H9 (cell line): ENCODE measurements at regions not wholly inside any gene's neighbourhood (a gene's known extent, or its start where the extent isn't known, plus 50 kb on each side); places are given as distances from the start of the nearest gene placed in this dataset.

Source experiments
- DNase-seq: peaks from one replicate; pipeline ENCODE4 v3.0.0-alpha.2; 2017
- H2AFZ ChIP-seq: one replicate; pipeline ENCODE4 v1.6.1; 2013; ENCODE audit warnings: mild to moderate bottlenecking, low read length, control low read depth, moderate library complexity
- H2AK5ac ChIP-seq: 2 replicates; pipeline ENCODE4 v1.6.1; 2013; ENCODE audit warnings: low read length, control low read depth, mixed read lengths; ENCODE audit not compliant: insufficient read length
- H2BK120ac ChIP-seq: one replicate; pipeline ENCODE4 v1.6.1; 2013; ENCODE audit warnings: low read depth, mild to moderate bottlenecking, low read length, control low read depth, inconsistent platforms; ENCODE audit not compliant: poor library complexity, severe bottlenecking
- H2BK12ac ChIP-seq: 2 replicates; pipeline ENCODE4 v1.6.1; 2013; ENCODE audit warnings: low read length, control low read depth, mixed read lengths, low read depth; ENCODE audit not compliant: insufficient read length
- H2BK15ac ChIP-seq: 2 replicates; pipeline ENCODE4 v1.6.1; 2013; ENCODE audit warnings: low read depth, low read length, control low read depth
- H2BK20ac ChIP-seq: one replicate; pipeline ENCODE4 v1.6.1; 2013; ENCODE audit warnings: low read depth, mild to moderate bottlenecking, low read length, control low read depth, inconsistent platforms; ENCODE audit not compliant: poor library complexity, severe bottlenecking
- H2BK5ac ChIP-seq: 2 replicates; pipeline ENCODE4 v1.6.1; 2013; ENCODE audit warnings: low read length, control low read depth, mixed read lengths; ENCODE audit not compliant: insufficient read length
- H3K14ac ChIP-seq: 2 replicates; pipeline ENCODE4 v1.6.1; 2013; ENCODE audit warnings: low read length, control low read depth; ENCODE audit not compliant: insufficient read depth
- H3K18ac ChIP-seq: 2 replicates; pipeline ENCODE4 v1.6.1; 2013; ENCODE audit warnings: low read depth, mild to moderate bottlenecking, mixed read lengths, low read length, control low read depth; ENCODE audit not compliant: insufficient read length
- H3K23ac ChIP-seq: 2 replicates; pipeline ENCODE4 v1.6.1; 2013; ENCODE audit warnings: low read length, control low read depth, mixed read lengths, low read depth; ENCODE audit not compliant: insufficient read length
- H3K23me2 ChIP-seq: 2 replicates; pipeline ENCODE4 v1.6.1; 2013; ENCODE audit warnings: low read depth, mild to moderate bottlenecking, mixed read lengths, low read length, control low read depth; ENCODE audit not compliant: insufficient read length, poor library complexity, severe bottlenecking
- H3K27ac ChIP-seq: 2 replicates; pipeline ENCODE4 v1.5.1; 2013; ENCODE audit warnings: low read length, control low read depth, mixed read lengths, low read depth; ENCODE audit not compliant: insufficient read length
- H3K27me3 ChIP-seq: 2 replicates; pipeline ENCODE4 v1.6.1; 2013; ENCODE audit warnings: low read length, control low read depth, inconsistent platforms; ENCODE audit not compliant: insufficient read depth
- H3K4ac ChIP-seq: 2 replicates; pipeline ENCODE4 v1.6.1; 2013; ENCODE audit warnings: low read depth, mild to moderate bottlenecking, control low read depth, inconsistent platforms, low read length, moderate library complexity
- H3K4me1 ChIP-seq: 2 replicates; pipeline ENCODE4 v1.6.1; 2013; ENCODE audit warnings: low read length, control low read depth, inconsistent platforms; ENCODE audit not compliant: insufficient read depth
- H3K4me2 ChIP-seq: 2 replicates; pipeline ENCODE4 v1.6.1; 2013; ENCODE audit warnings: low read length, control low read depth, mixed read lengths; ENCODE audit not compliant: insufficient read length, insufficient read depth
- H3K56ac ChIP-seq: 2 replicates; pipeline ENCODE4 v1.6.1; 2013; ENCODE audit warnings: low read depth, mild to moderate bottlenecking, mixed read lengths, low read length, control low read depth; ENCODE audit not compliant: insufficient read length
- H3K79me1 ChIP-seq: 2 replicates; pipeline ENCODE4 v1.6.1; 2013; ENCODE audit warnings: low read depth, mild to moderate bottlenecking, moderate library complexity, low read length, control low read depth, inconsistent platforms; ENCODE audit not compliant: insufficient read depth, poor library complexity, severe bottlenecking
- H3K79me2 ChIP-seq: 2 replicates; pipeline ENCODE4 v1.6.1; 2013; ENCODE audit warnings: low read length, control low read depth, inconsistent platforms; ENCODE audit not compliant: insufficient read depth
- H3K9ac ChIP-seq: 2 replicates; pipeline ENCODE4 v1.6.1; 2013; ENCODE audit warnings: low read length, control low read depth, mixed read lengths; ENCODE audit not compliant: insufficient read length; ENCODE audit errors: extremely low read depth
- H3K9me3 ChIP-seq: one replicate; pipeline ENCODE4 v1.6.1; 2013; ENCODE audit warnings: low read depth, low read length, inconsistent platforms; ENCODE audit not compliant: control insufficient read depth
- H3T11ph ChIP-seq: one replicate; pipeline ENCODE4 v1.6.1; 2013; ENCODE audit warnings: mild to moderate bottlenecking, low read length, control low read depth, inconsistent platforms
- H4K20me1 ChIP-seq: one replicate; pipeline ENCODE4 v1.6.1; 2013; ENCODE audit not compliant: control insufficient read depth, insufficient read length, insufficient read depth
- H4K5ac ChIP-seq: 2 replicates; pipeline ENCODE4 v1.6.1; 2013; ENCODE audit warnings: low read depth, mild to moderate bottlenecking, mixed read lengths, low read length, control low read depth; ENCODE audit not compliant: insufficient read length
- H4K8ac ChIP-seq: replicated peaks from 2 replicates; pipeline ENCODE4 v1.6.1; 2013; ENCODE audit warnings: low read length, control low read depth, mixed read lengths, low read depth; ENCODE audit not compliant: insufficient read length
- H4K91ac ChIP-seq: 2 replicates; pipeline ENCODE4 v1.6.1; 2013; ENCODE audit warnings: low read depth, mild to moderate bottlenecking, moderate library complexity, mixed read lengths, low read length, control low read depth; ENCODE audit not compliant: insufficient read length
- H3K27ac Mint-ChIP-seq, 3 experiments: 2 replicates in 2 of 3; 3 replicates in 1 of 3; pipeline ENCODE4 v1.8.0; 2020 to 2021; ENCODE audit warnings: mixed read lengths in 3 of 3, mild to moderate bottlenecking in 1 of 3, moderate library complexity in 1 of 3
- H3K27me3 Mint-ChIP-seq: 2 replicates; pipeline ENCODE4 v1.8.0; 2021; ENCODE audit warnings: low read depth, mild to moderate bottlenecking, moderate library complexity, mixed read lengths
- H3K36me3 Mint-ChIP-seq, 3 experiments: 2 replicates in 2 of 3; 3 replicates in 1 of 3; pipeline ENCODE4 v1.8.0; 2020 to 2021; ENCODE audit warnings: low read depth in 3 of 3, mixed read lengths in 3 of 3; ENCODE audit not compliant: insufficient read depth in 1 of 3
- H3K4me1 Mint-ChIP-seq, 2 experiments: 2 replicates each; pipeline ENCODE4 v1.8.0; 2020; ENCODE audit warnings: mixed read lengths in 2 of 2
- H3K4me3 Mint-ChIP-seq, 2 experiments: 2 replicates in 1 of 2; 3 replicates in 1 of 2; pipeline ENCODE4 v1.8.0; 2020 to 2021; ENCODE audit warnings: mild to moderate bottlenecking in 2 of 2, mixed read lengths in 2 of 2, moderate library complexity in 1 of 2
- H3K9me3 Mint-ChIP-seq, 2 experiments: 2 replicates in 1 of 2; 3 replicates in 1 of 2; pipeline ENCODE4 v1.8.0; 2020; ENCODE audit warnings: mild to moderate bottlenecking in 2 of 2, mixed read lengths in 2 of 2, moderate library complexity in 1 of 2
- CTCF ChIP-seq: fragments of 200-600 bp; sonication (generic); conservative IDR thresholded peaks from 3 replicates; pipeline ENCODE4 v1.8.0; 2021; ENCODE audit warnings: antibody characterized with exemption, mild to moderate bottlenecking
- WGBS: extraction: QIAGEN DNeasy Blood & Tissue Kit; methylation state at CpG from one replicate; pipeline ENCODE4 v1.1.7; 2013; ENCODE audit warnings: missing lambda C conversion rate, low lambda C conversion rate, mixed read lengths; ENCODE audit not compliant: insufficient read length; ENCODE audit errors: extremely low coverage; 5-methylcytosine and 5-hydroxymethylcytosine counted together

DNA sequence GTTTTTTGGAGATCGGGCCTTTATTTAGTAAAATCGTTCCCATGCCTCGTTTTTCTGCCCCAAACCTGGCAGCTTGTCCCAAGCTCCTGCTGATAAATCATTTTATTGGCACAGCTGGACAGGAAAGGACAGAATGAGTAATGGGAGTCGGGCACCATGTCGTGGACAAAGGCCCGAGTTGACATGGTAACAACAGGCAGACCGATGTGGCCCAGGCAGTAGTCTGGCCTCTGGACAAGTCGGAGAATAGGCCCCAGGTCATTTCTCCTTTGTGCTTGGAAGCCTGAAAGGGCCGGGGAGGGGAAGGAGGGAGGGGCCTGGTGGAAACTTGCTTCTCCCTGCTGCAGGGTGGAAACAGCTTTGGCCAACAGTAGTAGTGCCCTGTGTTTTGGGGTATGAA, 234.9 kb downstream of the SUDS3 start:
- no peak overlapping the region for H3K56ac ChIP-seq
- H3K79me1 ChIP-seq: no peaks in the 10 kb centered on the region
- H4K5ac ChIP-seq: no peak overlapping the region
- H3K14ac ChIP-seq: no peak overlapping the region
- Mint-ChIP-seq H3K4me1 (peaks cover 25 to 28% of the 10 kb centered on the region in 2 experiments), H3K4me3 (no peak overlapping the region), H3K36me3 (peaks cover 10 to 26% (median 12%) of the 10 kb centered on the region in 3 experiments), H3K9me3 (peaks cover 19 to 25% of the 10 kb centered on the region in 2 experiments), H3K27ac (peak overlapping the region in 2 of 3 experiments; percentile 25 to 70; a peak in 4 of 7 replicates), H3K27me3 (peaks cover 2% of the 10 kb centered on the region; the same call in 1 of the 2 replicates)
- no peak overlapping the region for H3K18ac ChIP-seq
- H4K91ac ChIP-seq: no peak overlapping the region
- H3K27ac ChIP-seq: no peak overlapping the region
- no peak overlapping the region for H2BK15ac ChIP-seq
- no peak overlapping the region for H3T11ph ChIP-seq
- H2BK5ac ChIP-seq: no peak overlapping the region
- no peak overlapping the region for H4K8ac ChIP-seq
- peak; percentile 43 for DNase-seq
- no peaks in the 10 kb centered on the region for H3K27me3 ChIP-seq
- H3K23me2 ChIP-seq: no peaks in the 10 kb centered on the region
- H2BK20ac ChIP-seq: no peak overlapping the region
- no CpG with 5 or more reads among the region's 9 CpGs for WGBS
- H3K4ac ChIP-seq: no peak overlapping the region
- H2AFZ ChIP-seq: no peak overlapping the region
- H2AK5ac ChIP-seq: no peak overlapping the region
- H2BK120ac ChIP-seq: no peak overlapping the region
- no peak for TF ChIP-seq CTCF
- H4K20me1 ChIP-seq: no peaks in the 10 kb centered on the region
- no peak overlapping the region for H3K23ac ChIP-seq
- H3K9me3 ChIP-seq: no peaks in the 10 kb centered on the region
- H3K9ac ChIP-seq: no peak overlapping the region
- no peaks in the 10 kb centered on the region for H3K79me2 ChIP-seq
- no peak overlapping the region for H3K4me2 ChIP-seq
- peaks cover 10% of the 10 kb centered on the region for H3K4me1 ChIP-seq
- H2BK12ac ChIP-seq: no peak overlapping the region
